ENCODE measurements at regions not wholly inside any gene's neighbourhood (a gene's known extent, or its start where the extent isn't known, plus 50 kb on each side); places are given as distances from the start of the nearest gene placed in this dataset.

DNA sequence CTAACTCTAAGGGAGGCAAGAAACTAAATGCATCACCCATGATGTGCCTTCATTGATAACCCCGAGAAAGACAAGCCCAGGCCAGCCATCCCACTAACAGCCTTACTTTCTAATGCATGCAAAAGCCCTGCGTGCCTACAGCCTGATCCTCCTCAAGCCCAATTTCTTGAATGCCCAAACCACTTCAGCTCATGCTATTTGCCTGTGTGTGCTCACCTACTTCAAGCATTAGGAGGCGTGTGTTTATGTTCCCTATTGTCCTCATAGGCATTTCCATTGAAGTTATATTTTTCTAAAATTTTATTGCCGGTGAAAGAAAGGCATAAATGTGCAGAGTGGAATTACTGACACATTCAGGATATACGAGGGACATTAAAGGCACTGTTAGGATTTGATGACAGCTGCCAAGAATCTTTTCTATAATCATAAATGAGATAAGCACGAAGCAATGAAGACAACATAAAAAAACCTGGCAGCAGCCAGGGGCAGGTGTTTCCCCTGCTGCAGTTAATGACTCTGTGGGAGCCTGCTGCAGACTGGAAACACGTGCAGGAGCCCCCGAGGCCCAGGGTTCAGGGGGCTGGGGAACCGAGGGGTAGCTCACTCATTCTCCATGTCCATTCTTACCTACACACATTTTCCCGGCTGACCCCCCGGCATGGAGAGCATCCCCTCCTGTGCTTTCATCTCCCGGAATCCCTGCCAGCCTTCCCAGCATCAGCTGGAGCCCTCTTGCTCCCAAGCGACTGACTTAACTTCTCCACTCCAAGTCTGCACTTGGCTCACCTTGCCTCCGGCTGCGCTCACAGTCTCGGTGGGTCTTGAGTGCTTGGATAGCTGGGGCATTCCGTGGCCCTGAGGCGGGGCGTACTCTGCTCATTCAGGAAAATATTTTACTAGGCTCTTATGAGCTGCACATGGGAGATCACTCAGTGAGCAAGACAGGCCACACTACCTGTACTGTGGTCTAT is 292.3 kb upstream of the SIX2 start:
- no peak for DNase-seq

GRCh38 chr2:45300026-45300750 is 290.9 kb upstream of the SIX2 start:
- no peak for DNase-seq

- no peak for DNase-seq
These were observed 290.1 kb upstream of the SIX2 start for GRCh38 chr2:45299361-45299760.

GRCh38 chr2:45293182-45293581 is 283.9 kb upstream of the SIX2 start:
- peak; percentile 63 for DNase-seq

GRCh38 chr2:45291296-45291701 is 282.0 kb upstream of the SIX2 start:
- DNase-seq, result peak; percentile 61

DNA sequence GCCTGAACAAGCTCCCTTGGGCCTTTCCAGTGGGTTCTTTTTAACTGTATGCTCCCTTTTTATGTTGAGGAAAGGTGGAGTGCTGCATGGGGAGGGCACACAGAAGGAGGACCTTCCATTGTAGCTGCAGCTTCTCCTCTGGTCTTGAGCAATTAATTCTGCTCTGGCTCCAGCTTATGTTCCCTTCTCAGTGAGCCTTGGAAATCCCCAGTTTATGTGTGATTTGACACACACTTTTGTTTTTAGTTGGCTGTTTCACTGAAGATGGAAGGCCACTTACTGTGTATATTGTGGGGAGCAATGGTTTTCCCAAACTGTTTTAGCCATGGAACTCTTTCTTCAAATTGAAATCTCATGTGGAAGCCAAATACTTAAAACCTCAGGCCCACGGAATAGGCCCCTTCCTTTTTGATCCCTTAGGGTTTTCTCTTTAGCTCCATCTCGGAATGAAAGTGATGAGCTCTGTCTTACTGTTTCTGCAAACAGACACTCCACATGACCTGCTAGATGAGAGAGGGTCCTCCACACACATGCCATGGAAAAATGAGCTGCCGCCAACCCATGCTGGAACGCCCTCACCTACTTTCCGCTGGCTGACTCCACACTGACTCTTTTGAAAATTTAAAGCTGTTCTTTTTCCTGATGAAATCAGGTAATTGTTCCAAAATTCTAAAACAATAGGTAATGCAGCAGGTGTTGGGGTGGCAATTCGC is 280.9 kb upstream of the SIX2 start:
- no peak for DNase-seq

GRCh38 chr2:45288532-45289417 is 279.5 kb upstream of the SIX2 start:
- DNase-seq, result peak; percentile 78

GRCh38 chr2:45287045-45287444 is 277.8 kb upstream of the SIX2 start:
- no peak for DNase-seq

- peak; percentile 64 for DNase-seq
These were observed 276.6 kb upstream of the SIX2 start for GRCh38 chr2:45285771-45286390.

- DNase-seq, result peak; percentile 40
These were observed 276.1 kb upstream of the SIX2 start for GRCh38 chr2:45285311-45285710.

DNA sequence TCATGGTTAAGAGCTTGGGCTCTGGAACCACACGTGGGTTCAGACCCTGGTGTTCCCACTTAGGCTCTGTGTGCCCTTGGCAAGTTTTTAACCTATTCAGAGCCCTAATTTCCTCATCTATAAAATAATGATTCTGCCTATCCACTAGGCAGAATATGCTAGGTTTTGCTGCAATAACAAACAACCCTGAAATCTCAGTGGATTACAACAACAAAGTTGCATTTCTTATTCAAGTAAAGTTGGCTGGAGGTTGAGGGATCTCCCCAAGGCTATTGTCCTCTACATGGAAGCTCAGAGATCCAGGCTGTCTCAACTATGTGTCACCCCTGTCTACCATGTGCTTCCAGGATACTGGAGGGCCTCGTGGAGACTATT is 275.4 kb upstream of the SIX2 start:
- DNase-seq, result no peak

DNA sequence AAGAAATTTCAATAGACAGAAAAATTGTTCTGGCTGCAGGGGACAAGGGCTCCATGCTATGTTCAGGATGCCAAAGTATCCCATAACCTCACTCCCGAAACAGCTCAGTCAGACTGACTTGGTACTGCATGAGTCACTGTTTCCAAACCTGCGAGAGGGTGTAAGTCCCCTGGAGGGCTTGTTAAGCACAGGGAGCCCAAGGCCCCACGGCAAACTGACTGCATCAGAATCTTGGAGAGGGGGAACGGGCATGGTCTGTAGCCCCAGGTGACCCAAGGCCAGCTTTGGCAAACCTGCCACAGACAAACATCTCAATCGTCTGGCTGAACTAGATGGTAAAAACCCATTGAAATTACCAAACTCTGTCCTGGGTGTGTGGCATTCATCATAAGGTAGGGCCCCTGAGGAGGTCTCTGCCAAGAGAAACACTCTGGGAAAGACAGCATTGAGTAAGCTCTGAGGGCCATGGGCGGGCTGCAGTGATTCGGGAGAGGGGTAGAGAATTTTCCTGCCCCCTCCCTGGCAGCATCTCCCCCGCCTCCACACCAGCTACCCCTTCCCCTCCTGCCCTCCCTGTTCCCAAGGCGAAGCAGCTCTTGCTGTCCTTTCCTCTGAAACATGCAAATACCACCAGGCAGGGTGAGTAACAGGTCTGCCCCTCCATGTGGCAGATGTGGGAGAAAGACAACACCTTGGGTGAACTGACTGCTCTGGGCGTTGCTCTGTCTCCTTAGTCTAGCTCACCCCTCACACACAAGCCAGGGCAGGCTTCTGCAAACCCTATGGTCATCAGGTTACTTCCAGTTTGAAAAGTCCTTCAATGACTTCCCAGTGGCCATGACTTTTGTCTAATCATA is 274.7 kb upstream of the SIX2 start:
- peak; percentile 90 for DNase-seq

DNA sequence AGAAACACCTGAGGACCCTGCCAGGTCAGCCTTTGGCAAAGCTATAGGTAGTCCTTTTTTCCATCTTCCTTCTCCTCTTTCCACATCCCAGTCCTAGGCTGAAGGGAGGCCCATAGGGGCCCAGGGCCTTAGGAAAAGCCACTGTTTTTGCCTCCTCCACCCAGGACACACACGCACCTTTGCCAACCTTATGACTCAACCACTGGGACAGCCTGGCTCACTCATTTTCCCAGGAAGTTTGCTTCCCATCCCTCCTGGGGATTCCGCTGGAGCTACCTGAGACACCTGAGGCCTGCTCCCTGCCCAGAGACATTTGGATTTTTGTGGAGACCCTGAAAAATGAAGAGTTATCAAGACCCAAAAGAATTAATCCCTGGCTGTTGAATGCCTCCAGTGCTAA is 273.4 kb upstream of the SIX2 start:
- no peak for DNase-seq

DNA sequence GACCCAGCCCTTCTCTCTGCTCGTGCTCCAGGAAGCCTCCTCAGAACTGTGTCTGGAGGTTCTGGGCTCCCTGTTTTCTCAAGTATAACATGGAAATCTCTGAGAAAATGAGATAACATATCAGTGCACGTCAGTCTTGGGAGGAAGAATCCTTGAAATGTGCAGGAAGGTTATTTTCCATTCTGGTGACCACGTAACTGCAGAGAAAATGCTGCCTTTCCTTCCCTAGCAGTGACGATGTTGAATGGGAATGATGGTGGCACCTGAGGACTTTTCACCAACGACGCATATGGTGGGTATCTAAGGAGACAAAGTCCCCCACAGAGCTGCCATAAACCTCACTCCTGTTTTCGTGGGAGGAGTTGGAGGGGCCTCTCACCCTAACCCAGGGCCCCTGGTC is 272.1 kb upstream of the SIX2 start:
- DNase-seq, result no peak

DNA sequence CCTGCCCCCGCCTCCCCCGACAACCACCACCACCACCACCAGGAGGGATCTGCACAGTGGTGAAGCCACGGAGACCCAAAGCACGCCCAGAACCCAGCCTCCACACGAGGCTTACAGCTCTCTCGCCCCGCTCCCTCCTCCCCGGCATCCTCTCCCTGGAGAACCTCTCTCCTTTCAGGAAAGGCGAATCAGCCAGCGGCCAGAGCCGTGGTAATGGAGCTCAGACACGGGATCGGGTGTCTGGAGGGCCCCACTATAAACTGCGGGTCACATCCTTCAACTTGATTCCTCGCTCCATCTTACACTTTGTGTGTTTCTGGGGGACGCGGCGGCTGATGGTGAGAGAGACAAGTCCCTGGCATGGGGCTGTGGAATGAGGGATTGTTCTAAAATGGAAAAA is 271.5 kb upstream of the SIX2 start:
- DNase-seq, result no peak

GRCh38 chr2:45279356-45279755 is 270.1 kb upstream of the SIX2 start:
- DNase-seq, result no peak

DNA sequence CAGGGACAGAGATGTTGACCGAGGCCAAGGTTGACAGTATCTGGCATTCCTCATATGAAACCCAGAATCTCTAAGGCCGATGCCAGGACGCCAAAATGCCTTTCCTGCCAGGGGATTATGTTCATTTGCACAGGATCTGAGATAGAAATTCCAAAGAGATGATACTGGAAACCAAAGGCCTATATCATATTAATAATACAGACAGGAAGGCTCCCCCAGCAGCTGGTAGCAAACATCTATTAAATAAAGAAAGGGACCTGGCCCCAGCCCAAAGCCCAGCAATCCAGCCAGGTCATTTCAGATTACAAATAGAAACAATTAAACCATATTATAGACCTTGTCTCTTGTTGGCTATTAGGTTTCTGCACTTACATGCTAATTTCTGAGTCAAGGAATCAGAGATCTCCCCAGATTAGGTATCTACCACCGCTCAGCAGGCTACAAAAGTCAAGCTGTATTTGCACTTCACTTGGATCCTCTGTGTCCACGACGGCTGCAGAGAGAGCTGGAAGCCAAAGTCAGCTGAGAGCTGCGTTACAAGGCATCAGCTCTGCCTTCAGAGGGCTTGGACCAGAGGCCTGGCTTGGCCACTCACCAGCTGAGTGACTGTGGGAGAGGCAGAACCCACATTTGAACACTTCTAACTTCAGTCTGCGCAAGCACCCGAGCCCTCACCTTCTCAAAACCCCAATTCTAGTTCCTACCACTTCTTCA is 269.3 kb upstream of the SIX2 start:
- peak; percentile 52 for DNase-seq

DNA sequence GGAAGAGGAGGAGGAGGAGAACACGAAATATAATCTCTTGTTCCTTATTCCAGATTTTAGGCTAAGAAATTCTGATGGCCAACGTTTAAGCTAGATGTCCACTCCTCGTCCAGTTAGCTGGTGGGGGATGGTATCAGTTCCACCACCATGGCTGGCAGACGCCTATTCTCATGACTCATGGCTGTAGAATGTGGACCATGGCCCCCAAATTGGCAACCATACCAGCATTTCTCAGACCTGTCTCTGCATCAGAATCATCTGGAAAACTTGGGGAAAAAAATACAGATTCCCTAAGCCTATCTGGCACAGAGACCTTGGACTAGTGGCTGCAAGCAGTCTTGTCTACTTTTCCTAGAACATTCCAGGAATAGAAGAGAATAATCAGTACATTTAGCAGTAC is 267.7 kb upstream of the SIX2 start:
- DNase-seq, result peak; percentile 41

GRCh38 chr2:45275806-45276205 is 266.6 kb upstream of the SIX2 start:
- no peak for DNase-seq

- peak; percentile 62 for DNase-seq
These were observed 266.1 kb upstream of the SIX2 start for GRCh38 chr2:45275242-45275805.
